ENCODE measurements at regions not wholly inside any gene's neighbourhood (a gene's known extent, or its start where the extent isn't known, plus 50 kb on each side); places are given as distances from the start of the nearest gene placed in this dataset.

GRCh38 chr10:10684972-10685371, 332.7 kb upstream of the CELF2 start:
- no peak for TF ChIP-seq ZNF274 (IDR thresholded peaks at IDR 0.05; ENCODE audit: low read depth, low read length)
- TF ChIP-seq SUZ12 (IDR thresholded peaks at IDR 0.05; ENCODE audit: extremely low read depth, insufficient read depth, insufficient read length), result no peak
- no peak for TF ChIP-seq YY1 (IDR thresholded peaks at IDR 0.05; ENCODE audit: insufficient read depth, insufficient read length)
- DNase-seq (ENCODE audit: low read depth, low spot score), result no peak
- Histone ChIP-seq H3K27me3 (ENCODE audit: insufficient read depth, insufficient read length) (no peaks in the 10 kb centered on the region), H3K9ac (ENCODE audit: insufficient read length, low read depth) (no peak overlapping the region), H3K4me3 (ENCODE audit: insufficient read length, low read depth) (no peak overlapping the region), H3K4me1 (ENCODE audit: insufficient read depth, insufficient read length) (no peaks in the 10 kb centered on the region), H3K36me3 (ENCODE audit: insufficient read depth, insufficient read length, low read length) (no peaks in the 10 kb centered on the region), H3K9me3 (ENCODE audit: insufficient read depth, low read length) (peaks cover 6% of the 10 kb centered on the region; the same call in 1 of the 2 replicates)

- H3K9ac ChIP-seq (ENCODE audit: insufficient read length, low read depth), result no peak overlapping the region
- peaks cover 6% of the 10 kb centered on the region; the same call in 1 of the 2 replicates for H3K9me3 ChIP-seq (ENCODE audit: insufficient read depth, low read length)
- H3K4me3 ChIP-seq (ENCODE audit: insufficient read length, low read depth), result no peak overlapping the region
- no peaks in the 10 kb centered on the region for H3K36me3 ChIP-seq (ENCODE audit: insufficient read depth, insufficient read length, low read length)
- DNase-seq (ENCODE audit: low read depth, low spot score), result no peak
- H3K4me1 ChIP-seq (ENCODE audit: insufficient read depth, insufficient read length), result no peaks in the 10 kb centered on the region
- TF ChIP-seq YY1 (IDR thresholded peaks at IDR 0.05; ENCODE audit: insufficient read depth, insufficient read length) (no peak), SUZ12 (IDR thresholded peaks at IDR 0.05; ENCODE audit: extremely low read depth, insufficient read depth, insufficient read length) (no peak)
- no peaks in the 10 kb centered on the region for H3K27me3 ChIP-seq (ENCODE audit: insufficient read depth, insufficient read length)
Measured at GRCh38 chr10:10685566-10685965, 332.1 kb upstream of the CELF2 start.

GRCh38 chr10:10687751-10688150, 329.9 kb upstream of the CELF2 start:
- DNase-seq (ENCODE audit: low read depth, low spot score), result no peak
- no peaks in the 10 kb centered on the region for H3K36me3 ChIP-seq (ENCODE audit: insufficient read depth, insufficient read length, low read length)
- no peak overlapping the region for H3K9ac ChIP-seq (ENCODE audit: insufficient read length, low read depth)
- TF ChIP-seq YY1 (IDR thresholded peaks at IDR 0.05; ENCODE audit: insufficient read depth, insufficient read length) (no peak), SUZ12 (IDR thresholded peaks at IDR 0.05; ENCODE audit: extremely low read depth, insufficient read depth, insufficient read length) (no peak), ZNF274 (IDR thresholded peaks at IDR 0.05; ENCODE audit: low read depth, low read length) (no peak)
- H3K9me3 ChIP-seq (ENCODE audit: insufficient read depth, low read length), result peaks cover 6% of the 10 kb centered on the region; the same call in 1 of the 2 replicates
- H3K4me3 ChIP-seq (ENCODE audit: insufficient read length, low read depth), result no peak overlapping the region
- H3K4me1 ChIP-seq (ENCODE audit: insufficient read depth, insufficient read length), result no peaks in the 10 kb centered on the region
- H3K27me3 ChIP-seq (ENCODE audit: insufficient read depth, insufficient read length), result no peaks in the 10 kb centered on the region

GRCh38 chr10:10699427-10699826, 318.2 kb upstream of the CELF2 start:
- no peak for DNase-seq (ENCODE audit: low read depth, low spot score)

GRCh38 chr10:10701084-10701611, 316.5 kb upstream of the CELF2 start:
- Histone ChIP-seq H3K9ac (ENCODE audit: insufficient read length, low read depth) (no peak overlapping the region), H3K36me3 (ENCODE audit: insufficient read depth, insufficient read length, low read length) (no peaks in the 10 kb centered on the region), H3K9me3 (ENCODE audit: insufficient read depth, low read length) (peaks cover 6% of the 10 kb centered on the region; the same call in 1 of the 2 replicates), H3K27me3 (ENCODE audit: insufficient read depth, insufficient read length) (no peaks in the 10 kb centered on the region), H3K4me1 (ENCODE audit: insufficient read depth, insufficient read length) (no peaks in the 10 kb centered on the region), H3K4me3 (ENCODE audit: insufficient read length, low read depth) (no peak overlapping the region)
- no peak for DNase-seq (ENCODE audit: low read depth, low spot score)
- no peak for TF ChIP-seq YY1 (IDR thresholded peaks at IDR 0.05; ENCODE audit: insufficient read depth, insufficient read length)
- TF ChIP-seq ZNF274 (IDR thresholded peaks at IDR 0.05; ENCODE audit: low read depth, low read length), result no peak
- no peak for TF ChIP-seq SUZ12 (IDR thresholded peaks at IDR 0.05; ENCODE audit: extremely low read depth, insufficient read depth, insufficient read length)

More at GRCh38 chr10:10699427-10699826, 318.2 kb upstream of the CELF2 start:
- no peak overlapping the region for H3K9ac ChIP-seq (ENCODE audit: insufficient read length, low read depth)
- no peaks in the 10 kb centered on the region for H3K36me3 ChIP-seq (ENCODE audit: insufficient read depth, insufficient read length, low read length)
- H3K4me3 ChIP-seq (ENCODE audit: insufficient read length, low read depth), result no peak overlapping the region
- TF ChIP-seq YY1 (IDR thresholded peaks at IDR 0.05; ENCODE audit: insufficient read depth, insufficient read length), result no peak
- TF ChIP-seq ZNF274 (IDR thresholded peaks at IDR 0.05; ENCODE audit: low read depth, low read length), result no peak
- TF ChIP-seq SUZ12 (IDR thresholded peaks at IDR 0.05; ENCODE audit: extremely low read depth, insufficient read depth, insufficient read length), result no peak
- peaks cover 6% of the 10 kb centered on the region; the same call in 1 of the 2 replicates for H3K9me3 ChIP-seq (ENCODE audit: insufficient read depth, low read length)
- H3K27me3 ChIP-seq (ENCODE audit: insufficient read depth, insufficient read length), result no peaks in the 10 kb centered on the region
- no peaks in the 10 kb centered on the region for H3K4me1 ChIP-seq (ENCODE audit: insufficient read depth, insufficient read length)

- Histone ChIP-seq H3K4me1 (ENCODE audit: insufficient read depth, insufficient read length) (no peaks in the 10 kb centered on the region), H3K4me3 (ENCODE audit: insufficient read length, low read depth) (no peak overlapping the region), H3K9me3 (ENCODE audit: insufficient read depth, low read length) (peaks cover 3% of the 10 kb centered on the region; the same call in 1 of the 2 replicates), H3K36me3 (ENCODE audit: insufficient read depth, insufficient read length, low read length) (no peaks in the 10 kb centered on the region), H3K27me3 (ENCODE audit: insufficient read depth, insufficient read length) (no peaks in the 10 kb centered on the region), H3K9ac (ENCODE audit: insufficient read length, low read depth) (no peak overlapping the region)
- TF ChIP-seq ZNF274 (IDR thresholded peaks at IDR 0.05; ENCODE audit: low read depth, low read length) (no peak), SUZ12 (IDR thresholded peaks at IDR 0.05; ENCODE audit: extremely low read depth, insufficient read depth, insufficient read length) (no peak), YY1 (IDR thresholded peaks at IDR 0.05; ENCODE audit: insufficient read depth, insufficient read length) (no peak)
- DNase-seq (ENCODE audit: low read depth, low spot score), result no peak
Measured at GRCh38 chr10:10702211-10702610, 315.5 kb upstream of the CELF2 start.

GRCh38 chr10:10703382-10703781, 314.3 kb upstream of the CELF2 start:
- no peak for TF ChIP-seq ZNF274 (IDR thresholded peaks at IDR 0.05; ENCODE audit: low read depth, low read length)
- no peak for TF ChIP-seq SUZ12 (IDR thresholded peaks at IDR 0.05; ENCODE audit: extremely low read depth, insufficient read depth, insufficient read length)
- no peak for TF ChIP-seq YY1 (IDR thresholded peaks at IDR 0.05; ENCODE audit: insufficient read depth, insufficient read length)
- no peaks in the 10 kb centered on the region for H3K4me1 ChIP-seq (ENCODE audit: insufficient read depth, insufficient read length)
- no peaks in the 10 kb centered on the region for H3K9me3 ChIP-seq (ENCODE audit: insufficient read depth, low read length)
- no peaks in the 10 kb centered on the region for H3K36me3 ChIP-seq (ENCODE audit: insufficient read depth, insufficient read length, low read length)
- no peaks in the 10 kb centered on the region for H3K27me3 ChIP-seq (ENCODE audit: insufficient read depth, insufficient read length)
- no peak overlapping the region for H3K9ac ChIP-seq (ENCODE audit: insufficient read length, low read depth)
- DNase-seq (ENCODE audit: low read depth, low spot score), result no peak
- H3K4me3 ChIP-seq (ENCODE audit: insufficient read length, low read depth), result no peak overlapping the region
